Epithelial cell of esophagus (primary cell): ENCODE measurements at regions not wholly inside any gene's neighbourhood (a gene's known extent, or its start where the extent isn't known, plus 50 kb on each side); places are given as distances from the start of the nearest gene placed in this dataset.

ENCODE experiments used
- DNase-seq: peaks from one replicate; pipeline ENCODE4 v3.0.0; 2010; ENCODE audit warnings: low read depth
- H3K4me3 ChIP-seq: 2 replicates; pipeline ENCODE4 v1.5.1; 2011; ENCODE audit warnings: mild to moderate bottlenecking, low read length, control low read depth
- TF ChIP-seq, protein P1 (sequence below): IDR thresholded peaks from 2 replicates; pipeline ENCODE4 v1.5.1; 2011; ENCODE audit warnings: low read depth, mild to moderate bottlenecking, low read length, control low read depth, inconsistent platforms; ENCODE audit not compliant: insufficient read depth; ENCODE audit errors: missing control alignments

DNA sequence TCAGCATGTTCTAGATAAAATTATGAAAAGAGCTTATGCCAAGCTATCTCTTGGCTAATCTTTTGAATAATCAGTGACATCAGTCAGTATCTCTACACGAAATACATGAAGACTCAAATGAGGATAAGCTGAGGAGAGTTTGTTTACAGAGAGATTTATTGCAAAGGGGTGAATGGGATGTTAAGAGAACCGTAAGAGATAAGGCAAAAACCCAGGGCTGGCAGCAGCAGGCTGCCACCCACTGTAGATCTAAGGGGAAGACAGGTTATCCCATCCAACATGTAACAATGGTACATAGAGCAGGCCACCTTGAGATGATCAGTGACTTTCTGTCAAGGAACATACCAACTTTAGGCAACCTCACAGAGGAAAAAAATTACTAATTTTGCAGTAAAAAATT is 432.1 kb upstream of the NR3C2 start:
- DNase-seq, result peak; percentile 14
- TF ChIP-seq, protein P1, sequence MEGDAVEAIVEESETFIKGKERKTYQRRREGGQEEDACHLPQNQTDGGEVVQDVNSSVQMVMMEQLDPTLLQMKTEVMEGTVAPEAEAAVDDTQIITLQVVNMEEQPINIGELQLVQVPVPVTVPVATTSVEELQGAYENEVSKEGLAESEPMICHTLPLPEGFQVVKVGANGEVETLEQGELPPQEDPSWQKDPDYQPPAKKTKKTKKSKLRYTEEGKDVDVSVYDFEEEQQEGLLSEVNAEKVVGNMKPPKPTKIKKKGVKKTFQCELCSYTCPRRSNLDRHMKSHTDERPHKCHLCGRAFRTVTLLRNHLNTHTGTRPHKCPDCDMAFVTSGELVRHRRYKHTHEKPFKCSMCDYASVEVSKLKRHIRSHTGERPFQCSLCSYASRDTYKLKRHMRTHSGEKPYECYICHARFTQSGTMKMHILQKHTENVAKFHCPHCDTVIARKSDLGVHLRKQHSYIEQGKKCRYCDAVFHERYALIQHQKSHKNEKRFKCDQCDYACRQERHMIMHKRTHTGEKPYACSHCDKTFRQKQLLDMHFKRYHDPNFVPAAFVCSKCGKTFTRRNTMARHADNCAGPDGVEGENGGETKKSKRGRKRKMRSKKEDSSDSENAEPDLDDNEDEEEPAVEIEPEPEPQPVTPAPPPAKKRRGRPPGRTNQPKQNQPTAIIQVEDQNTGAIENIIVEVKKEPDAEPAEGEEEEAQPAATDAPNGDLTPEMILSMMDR, result peak; percentile 37
- no peak overlapping the region for H3K4me3 ChIP-seq

DNA sequence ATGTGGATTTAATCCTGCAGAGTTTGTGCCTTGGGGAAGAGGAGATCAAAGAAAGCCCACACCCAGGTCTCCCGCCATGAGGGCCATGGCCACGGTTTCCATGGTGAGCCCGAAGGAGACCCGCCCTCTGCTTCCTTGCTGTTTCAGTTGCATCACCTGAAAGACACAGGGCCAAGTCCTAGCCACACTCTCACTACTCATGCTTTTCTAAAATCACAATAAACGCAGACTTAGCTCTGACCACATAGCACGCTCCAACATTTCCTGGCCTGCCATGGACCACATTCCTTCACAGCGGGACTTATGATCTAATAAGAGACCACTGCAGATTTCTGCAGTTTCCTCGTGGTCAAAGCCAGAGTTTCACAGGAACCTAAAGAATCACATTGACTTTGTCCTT is 426.0 kb upstream of the NR3C2 start:
- no peak for DNase-seq
- H3K4me3 ChIP-seq, result no peak overlapping the region
- TF ChIP-seq, protein P1, result no peak

DNA sequence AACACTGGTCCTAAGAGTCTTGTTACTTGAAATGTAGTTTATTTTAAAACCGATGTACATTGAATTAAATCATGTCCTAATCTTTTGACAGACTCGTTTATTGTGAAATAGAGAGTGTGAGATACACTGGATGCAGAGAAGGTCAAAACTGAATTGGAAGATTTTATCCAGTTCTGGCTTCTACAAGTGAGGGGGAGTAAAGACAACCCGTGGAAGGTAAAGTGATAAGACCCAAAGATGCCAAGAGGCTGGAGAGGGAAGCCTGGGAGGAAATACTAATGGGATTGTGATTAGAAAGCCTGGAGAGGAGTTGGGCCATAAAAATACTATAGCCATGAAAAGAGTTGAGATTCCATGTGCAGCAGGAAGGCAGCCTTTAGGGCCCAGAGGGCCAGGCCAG is 424.5 kb upstream of the NR3C2 start:
- TF ChIP-seq, protein P1, result no peak
- no peak overlapping the region for H3K4me3 ChIP-seq
- no peak for DNase-seq

DNA sequence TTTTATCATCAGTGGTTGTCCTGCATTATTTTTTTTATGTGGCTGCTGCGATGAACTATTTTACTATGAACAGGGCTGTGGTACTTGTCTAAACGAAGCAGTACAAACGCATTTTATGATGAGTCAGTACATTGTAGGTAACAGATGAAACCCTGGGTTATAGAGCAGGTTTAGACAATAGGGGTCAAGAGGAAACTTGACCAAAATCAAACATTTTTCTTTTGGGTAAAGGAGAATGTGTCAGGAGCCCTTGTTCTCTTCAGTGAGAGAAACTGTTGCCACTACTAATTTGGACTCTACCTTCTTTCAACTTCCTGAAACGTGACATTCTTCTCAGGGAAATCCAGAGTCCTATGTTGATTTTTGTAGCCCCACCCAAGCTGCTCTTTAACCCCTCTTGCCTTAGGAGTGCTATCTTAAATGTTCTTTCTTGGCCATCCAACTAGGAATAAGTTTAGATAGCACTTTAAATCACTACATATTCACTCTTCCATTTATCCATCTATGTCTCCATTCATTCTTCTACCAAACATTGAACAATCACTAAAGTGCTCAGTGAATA is 415.8 kb upstream of the NR3C2 start:
- TF ChIP-seq, protein P1, result no peak
- DNase-seq, result peak; percentile 7
- no peak overlapping the region for H3K4me3 ChIP-seq

DNA sequence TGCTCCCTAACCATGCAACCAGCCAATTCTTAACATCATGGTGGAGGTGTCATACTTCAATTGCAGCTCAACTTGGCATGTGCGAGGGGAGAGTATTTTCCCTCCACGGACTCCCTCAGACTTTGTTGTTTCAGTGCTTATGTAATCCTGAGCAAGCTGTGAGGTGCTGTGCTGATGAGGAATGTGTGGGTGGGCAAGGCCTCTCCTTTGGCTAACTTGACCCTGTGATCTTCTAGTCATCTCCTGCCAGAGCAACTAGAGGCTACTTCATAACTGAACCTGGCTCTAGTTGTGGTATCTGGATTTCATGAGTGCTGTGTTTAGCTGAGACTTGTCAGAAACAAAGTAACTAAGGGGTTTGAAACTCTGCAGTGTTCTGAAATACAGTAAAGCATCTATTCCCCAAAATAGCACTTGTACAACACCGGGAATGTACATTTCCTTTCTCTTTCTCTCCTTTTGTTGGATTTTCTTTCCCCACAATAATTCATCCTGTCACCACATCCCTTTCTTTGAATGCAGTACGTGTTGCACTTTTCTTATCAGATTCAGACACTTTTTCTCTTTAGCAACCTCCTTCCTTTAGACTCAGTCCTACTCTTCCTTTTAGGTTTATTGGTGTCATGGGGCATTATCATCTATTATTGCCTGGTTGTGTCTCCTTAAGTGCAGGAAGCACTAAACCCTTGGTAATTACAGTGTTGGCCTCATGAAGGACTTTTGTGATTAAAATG is 415.2 kb upstream of the NR3C2 start:
- DNase-seq, result peak; percentile 16
- TF ChIP-seq, protein P1, result no peak
- H3K4me3 ChIP-seq, result no peak overlapping the region

DNA sequence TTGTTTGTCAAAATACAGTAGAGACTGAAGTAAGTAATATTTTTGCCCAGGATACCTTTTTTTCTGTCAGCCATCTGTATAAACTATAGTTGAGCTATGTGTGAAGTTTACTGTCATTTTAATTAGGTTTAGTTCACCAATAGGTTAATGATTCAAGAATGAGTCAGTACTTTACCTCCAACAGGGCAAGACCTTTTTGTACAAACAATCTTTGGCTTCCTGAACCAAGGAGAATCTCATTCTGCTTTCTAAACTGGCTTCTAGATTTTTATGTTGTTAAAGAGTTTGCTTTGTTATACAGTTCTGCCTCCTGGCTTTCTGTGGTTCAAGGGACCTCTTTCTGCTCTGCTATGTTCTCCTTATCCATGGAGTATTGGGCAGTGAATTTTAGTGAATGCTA is 412.0 kb upstream of the NR3C2 start:
- TF ChIP-seq, protein P1, result no peak
- H3K4me3 ChIP-seq, result no peak overlapping the region
- peak; percentile 13 for DNase-seq

DNA sequence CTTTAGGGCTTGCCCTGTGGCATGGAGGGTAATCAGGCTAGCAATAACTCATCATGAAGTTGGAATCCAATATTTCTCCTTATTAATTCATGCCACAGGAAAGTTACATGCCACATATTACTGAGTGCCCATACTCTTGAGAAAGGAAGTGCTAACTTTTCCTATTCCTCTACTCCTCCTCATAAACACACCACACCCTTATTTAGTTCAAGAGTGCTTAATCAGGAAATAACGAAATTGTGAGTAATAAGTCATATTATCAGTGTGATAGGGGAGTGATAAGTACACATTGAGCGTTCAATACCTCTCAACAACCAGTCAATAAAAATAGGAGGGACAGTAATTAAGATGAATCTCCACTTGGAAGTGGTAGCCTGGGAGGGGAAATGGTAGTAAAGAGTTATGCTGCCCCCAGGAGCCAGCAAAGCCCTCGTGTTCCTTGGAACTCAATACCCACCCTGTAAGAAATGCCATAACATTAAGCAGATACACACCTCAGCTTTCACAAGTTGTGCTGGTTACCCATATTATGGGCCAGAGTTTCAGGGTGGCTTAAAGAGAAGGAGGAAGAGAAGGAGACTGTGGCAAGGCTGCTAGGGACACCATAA is 410.0 kb upstream of the NR3C2 start:
- no peak overlapping the region for H3K4me3 ChIP-seq
- DNase-seq, result peak; percentile 15
- TF ChIP-seq, protein P1, result no peak
